ENCODE measurements at regions not wholly inside any gene's neighbourhood (a gene's known extent, or its start where the extent isn't known, plus 50 kb on each side); places are given as distances from the start of the nearest gene placed in this dataset.

- Histone ChIP-seq H3K27ac (no peak overlapping the region), H3K4me1 (peaks cover 0 to 9% of the 10 kb centered on the region in 2 donors), H3K4me3 (no peak overlapping the region), H3K27me3 (no peaks in the 10 kb centered on the region), H3K9me3 (no peaks in the 10 kb centered on the region), H3K36me3 (no peaks in the 10 kb centered on the region)
- ATAC-seq, result no peak
- in situ Hi-C loops (cut with MboI; ENCODE audit: low sequenced_read_pairs in 4 of 4), result no loop called here
- no peak for DNase-seq
- TF ChIP-seq, protein P1, sequence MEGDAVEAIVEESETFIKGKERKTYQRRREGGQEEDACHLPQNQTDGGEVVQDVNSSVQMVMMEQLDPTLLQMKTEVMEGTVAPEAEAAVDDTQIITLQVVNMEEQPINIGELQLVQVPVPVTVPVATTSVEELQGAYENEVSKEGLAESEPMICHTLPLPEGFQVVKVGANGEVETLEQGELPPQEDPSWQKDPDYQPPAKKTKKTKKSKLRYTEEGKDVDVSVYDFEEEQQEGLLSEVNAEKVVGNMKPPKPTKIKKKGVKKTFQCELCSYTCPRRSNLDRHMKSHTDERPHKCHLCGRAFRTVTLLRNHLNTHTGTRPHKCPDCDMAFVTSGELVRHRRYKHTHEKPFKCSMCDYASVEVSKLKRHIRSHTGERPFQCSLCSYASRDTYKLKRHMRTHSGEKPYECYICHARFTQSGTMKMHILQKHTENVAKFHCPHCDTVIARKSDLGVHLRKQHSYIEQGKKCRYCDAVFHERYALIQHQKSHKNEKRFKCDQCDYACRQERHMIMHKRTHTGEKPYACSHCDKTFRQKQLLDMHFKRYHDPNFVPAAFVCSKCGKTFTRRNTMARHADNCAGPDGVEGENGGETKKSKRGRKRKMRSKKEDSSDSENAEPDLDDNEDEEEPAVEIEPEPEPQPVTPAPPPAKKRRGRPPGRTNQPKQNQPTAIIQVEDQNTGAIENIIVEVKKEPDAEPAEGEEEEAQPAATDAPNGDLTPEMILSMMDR (IDR thresholded peaks at IDR 0.05 in 4 of 5, conservative IDR thresholded peaks at IDR 0.05 in 1 of 5), result no peak
- TF ChIP-seq POLR2A (IDR thresholded peaks at IDR 0.05), result no peak
- intact Hi-C loops (cut with DNase I; ENCODE audit: low total_unique reads), result no loop called here
Measured at GRCh38 chr18:44175891-44176290, 504.8 kb upstream of the SETBP1 start.

GRCh38 chr18:44178476-44178875 is 502.2 kb upstream of the SETBP1 start:
- no peak for TF ChIP-seq POLR2A (IDR thresholded peaks at IDR 0.05)
- TF ChIP-seq, protein P1 (IDR thresholded peaks at IDR 0.05 in 4 of 5, conservative IDR thresholded peaks at IDR 0.05 in 1 of 5), result no peak
- DNase-seq (no peak), ATAC-seq (no peak)
- Histone ChIP-seq H3K9me3 (no peaks in the 10 kb centered on the region), H3K4me3 (no peak overlapping the region), H3K27me3 (no peaks in the 10 kb centered on the region), H3K36me3 (no peaks in the 10 kb centered on the region), H3K27ac (no peak overlapping the region), H3K4me1 (peaks cover 0 to 9% of the 10 kb centered on the region in 2 donors)
- intact Hi-C loops (cut with DNase I; ENCODE audit: low total_unique reads), result no loop called here
- in situ Hi-C loops (cut with MboI; ENCODE audit: low sequenced_read_pairs in 4 of 4), result no loop called here

GRCh38 chr18:44179693-44180092 is 501.0 kb upstream of the SETBP1 start:
- H3K4me3 ChIP-seq, result no peak overlapping the region
- intact Hi-C loops (cut with DNase I; ENCODE audit: low total_unique reads), result no loop called here
- ATAC-seq, result peak in 1 of 2 donors; percentile 65
- H3K27ac ChIP-seq, result no peak overlapping the region
- peaks cover 0 to 7% of the 10 kb centered on the region in 2 donors for H3K4me1 ChIP-seq
- no peaks in the 10 kb centered on the region for H3K27me3 ChIP-seq
- TF ChIP-seq, protein P1 (IDR thresholded peaks at IDR 0.05 in 4 of 5, conservative IDR thresholded peaks at IDR 0.05 in 1 of 5), result no peak
- no peak for TF ChIP-seq POLR2A (IDR thresholded peaks at IDR 0.05)
- H3K9me3 ChIP-seq, result no peaks in the 10 kb centered on the region
- H3K36me3 ChIP-seq, result no peaks in the 10 kb centered on the region
- in situ Hi-C loops (cut with MboI; ENCODE audit: low sequenced_read_pairs in 4 of 4), result no loop called here
- no peak for DNase-seq

DNA sequence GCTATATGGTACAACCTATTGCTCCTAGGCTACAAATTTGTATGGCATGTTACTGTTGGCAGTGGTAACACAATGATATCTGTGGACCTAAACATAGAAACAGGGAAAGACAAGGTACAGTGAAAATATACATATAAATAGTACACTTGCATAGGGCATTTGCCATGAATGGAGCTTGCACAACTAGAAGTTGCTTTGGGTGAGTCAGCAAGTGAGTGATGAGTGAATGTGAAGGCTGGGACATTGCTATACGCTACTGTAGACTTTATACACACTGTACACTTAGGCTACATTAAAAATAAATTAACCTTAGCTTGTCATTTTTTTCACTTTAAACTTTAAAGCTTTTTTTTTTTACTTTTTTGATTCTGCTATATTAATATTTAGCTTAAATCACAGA is 500.0 kb upstream of the SETBP1 start:
- peak; percentile 75 to 94 for ATAC-seq

More for the DNA sequence above, 500.0 kb upstream of the SETBP1 start:
- in situ Hi-C loops (cut with MboI; ENCODE audit: low sequenced_read_pairs in 4 of 4) (no loop called here), intact Hi-C loops (cut with DNase I; ENCODE audit: low total_unique reads) (no loop called here)
- peak in 1 of 2 donors; percentile 5 for DNase-seq
- no peak overlapping the region for H3K4me3 ChIP-seq
- H3K9me3 ChIP-seq, result no peaks in the 10 kb centered on the region
- H3K27ac ChIP-seq, result peak overlapping the region in 2 of 4 donors; percentile 22 to 34
- H3K4me1 ChIP-seq, result peaks cover 0 to 6% of the 10 kb centered on the region in 2 donors
- no peaks in the 10 kb centered on the region for H3K36me3 ChIP-seq
- TF ChIP-seq, protein P1 (IDR thresholded peaks at IDR 0.05 in 4 of 5, conservative IDR thresholded peaks at IDR 0.05 in 1 of 5), result no peak
- TF ChIP-seq POLR2A (IDR thresholded peaks at IDR 0.05), result no peak
- H3K27me3 ChIP-seq, result no peaks in the 10 kb centered on the region
